PC-9 (cell line): ENCODE measurements at regions not wholly inside any gene's neighbourhood (a gene's known extent, or its start where the extent isn't known, plus 50 kb on each side); places are given as distances from the start of the nearest gene placed in this dataset.

Experiments
- CTCF ChIP-seq: fragments of 200-600 bp; sonication (generic); conservative IDR thresholded peaks from 2 replicates; pipeline ENCODE4 v1.6.1; 2017; ENCODE audit warnings: mixed run types, antibody characterized with exemption, mild to moderate bottlenecking, moderate library complexity
- EZH2 ChIP-seq: fragments of 200-600 bp; sonication (generic); IDR thresholded peaks from 2 replicates; pipeline ENCODE4 v1.8.0; 2017; ENCODE audit warnings: antibody characterized with exemption, low read depth

GRCh38 chr5:152094716-152095115, 170.1 kb upstream of the GLRA1 start:
- no peak for TF ChIP-seq CTCF
- TF ChIP-seq EZH2: no peak
